Mucosa of descending colon (tissue), 3 donors: ENCODE measurements at regions not wholly inside any gene's neighbourhood (a gene's known extent, or its start where the extent isn't known, plus 50 kb on each side); places are given as distances from the start of the nearest gene placed in this dataset.

Source experiments
- ATAC-seq: fragments of 200-7000 bp; cut with Tn5 transposase; one replicate; pipeline ENCODE4 v1.9.1; 2020; ENCODE audit warnings: mild to moderate bottlenecking, moderate library complexity
- DNase-seq, 3 donors: peaks; one replicate each; pipeline ENCODE4 v3.0.0-alpha.2; 2020
- H3K36me3 ChIP-seq: fragments of 200-600 bp; one replicate; pipeline ENCODE4 v1.8.0; 2021; ENCODE audit warnings: low read depth, mild to moderate bottlenecking
- H3K4me1 ChIP-seq: fragments of 200-600 bp; one replicate; pipeline ENCODE4 v1.8.0; 2021; ENCODE audit warnings: low read depth, mild to moderate bottlenecking
- H3K4me3 ChIP-seq: fragments of 200-600 bp; one replicate; pipeline ENCODE4 v1.8.0; 2021; ENCODE audit warnings: mild to moderate bottlenecking
- H3K9me3 ChIP-seq: fragments of 200-600 bp; one replicate; pipeline ENCODE4 v1.8.0; 2021; ENCODE audit warnings: mild to moderate bottlenecking
- CTCF ChIP-seq: fragments of 200-600 bp; IDR thresholded peaks from one replicate; pipeline ENCODE4 v1.8.0; 2022; ENCODE audit warnings: antibody characterized with exemption, mild to moderate bottlenecking
- intact Hi-C, 2 donors: fragments of 100-400 bp; cut with DNase I in 1 of 2; cut with micrococcal nuclease in 1 of 2; formaldehyde crosslinking; loops; one replicate each; pipeline versions ENCODE4 v1.11.0 to v1.11.1; 2022; cut with DNase I, micrococcal nuclease
- donor health status: DM: no; HTN: no; CAD: no; lungs with moderate emphysema.
- donor health status: DM: no; HTN: no; CAD: no.
- donor health status: DM: no; HTN: yes; CAD: no.

- no peak for ATAC-seq
- intact Hi-C loops, result no loop called here
Observed at GRCh38 chr14:87109271-87109670, 883.7 kb downstream of the GALC start.

GRCh38 chr14:87108726-87109125 lies 884.3 kb downstream of the GALC start:
- H3K36me3 ChIP-seq, result no peaks in the 10 kb centered on the region
- H3K4me3 ChIP-seq, result no peak overlapping the region
- TF ChIP-seq CTCF, result no peak
- ATAC-seq, result no peak
- H3K4me1 ChIP-seq, result no peaks in the 10 kb centered on the region
- peaks cover 26% of the 10 kb centered on the region for H3K9me3 ChIP-seq
- DNase-seq, result no peak
- intact Hi-C loops, result no loop called here

More at GRCh38 chr14:87109271-87109670, 883.7 kb downstream of the GALC start:
- Histone ChIP-seq H3K9me3 (peaks cover 27% of the 10 kb centered on the region), H3K36me3 (no peaks in the 10 kb centered on the region), H3K4me3 (no peak overlapping the region), H3K4me1 (no peaks in the 10 kb centered on the region)
- no peak for DNase-seq
- TF ChIP-seq CTCF, result no peak

GRCh38 chr14:87102811-87103378 lies 890.1 kb downstream of the GALC start:
- intact Hi-C loops, result no loop called here
- Histone ChIP-seq H3K4me1 (no peaks in the 10 kb centered on the region), H3K9me3 (peaks cover 18% of the 10 kb centered on the region), H3K4me3 (no peak overlapping the region), H3K36me3 (no peaks in the 10 kb centered on the region)
- no peak for TF ChIP-seq CTCF
- no peak for DNase-seq
- ATAC-seq, result no peak

- Histone ChIP-seq H3K36me3 (no peaks in the 10 kb centered on the region), H3K9me3 (peaks cover 33% of the 10 kb centered on the region), H3K4me1 (no peaks in the 10 kb centered on the region), H3K4me3 (no peak overlapping the region)
- no peak for TF ChIP-seq CTCF
- ATAC-seq (no peak), DNase-seq (no peak)
- intact Hi-C loops, result no loop called here
Observed at GRCh38 chr14:87097015-87097414, 896.0 kb downstream of the GALC start.

- TF ChIP-seq CTCF, result no peak
- DNase-seq (no peak), ATAC-seq (no peak)
- intact Hi-C loops, result no loop called here
- H3K4me3 ChIP-seq, result no peak overlapping the region
- H3K36me3 ChIP-seq, result no peaks in the 10 kb centered on the region
- H3K9me3 ChIP-seq, result peaks cover 38% of the 10 kb centered on the region
- H3K4me1 ChIP-seq, result no peaks in the 10 kb centered on the region
Observed at GRCh38 chr14:87094913-87095312, 898.1 kb downstream of the GALC start.

GRCh38 chr14:87088588-87088987 lies 904.4 kb downstream of the GALC start:
- Histone ChIP-seq H3K36me3 (no peaks in the 10 kb centered on the region), H3K4me1 (no peaks in the 10 kb centered on the region), H3K9me3 (peaks cover 55% of the 10 kb centered on the region), H3K4me3 (no peak overlapping the region)
- intact Hi-C loops, result no loop called here
- no peak for DNase-seq
- TF ChIP-seq CTCF, result no peak
- ATAC-seq, result no peak
